ENCODE measurements at regions not wholly inside any gene's neighbourhood (a gene's known extent, or its start where the extent isn't known, plus 50 kb on each side); places are given as distances from the start of the nearest gene placed in this dataset.

- DNase-seq (ENCODE audit: low read depth in 4 of 4, low spot score in 3 of 4), result no peak
Observed at GRCh38 chr20:63101781-63102720, 95.3 kb upstream of the BHLHE23 start.

GRCh38 chr20:63100926-63101699 lies 94.3 kb upstream of the BHLHE23 start:
- DNase-seq (ENCODE audit: low read depth in 4 of 4, low spot score in 3 of 4), result no peak

GRCh38 chr20:63100174-63100925 lies 93.6 kb upstream of the BHLHE23 start:
- no peak for DNase-seq (ENCODE audit: low read depth in 4 of 4, low spot score in 3 of 4)

- no peak for DNase-seq (ENCODE audit: low read depth in 4 of 4, low spot score in 3 of 4)
Observed at GRCh38 chr20:63099456-63100173, 92.9 kb upstream of the BHLHE23 start.

- DNase-seq (ENCODE audit: low read depth in 4 of 4, low spot score in 3 of 4), result no peak
Observed at GRCh38 chr20:63098195-63098810, 91.5 kb upstream of the BHLHE23 start.

GRCh38 chr20:63097336-63097831 lies 90.6 kb upstream of the BHLHE23 start:
- DNase-seq (ENCODE audit: low read depth in 4 of 4, low spot score in 3 of 4), result no peak

- DNase-seq (ENCODE audit: low read depth in 4 of 4, low spot score in 3 of 4), result no peak
Observed at GRCh38 chr20:63096681-63097335, 90.0 kb upstream of the BHLHE23 start.

- no peak for DNase-seq (ENCODE audit: low read depth in 4 of 4, low spot score in 3 of 4)
Observed at GRCh38 chr20:63095718-63096654, 89.2 kb upstream of the BHLHE23 start.

GRCh38 chr20:63094767-63095499 lies 88.2 kb upstream of the BHLHE23 start:
- no peak for DNase-seq (ENCODE audit: low read depth in 4 of 4, low spot score in 3 of 4)

GRCh38 chr20:63093966-63094766 lies 87.4 kb upstream of the BHLHE23 start:
- no peak for DNase-seq (ENCODE audit: low read depth in 4 of 4, low spot score in 3 of 4)

GRCh38 chr20:63092660-63093215 lies 86.0 kb upstream of the BHLHE23 start:
- no peak for DNase-seq (ENCODE audit: low read depth in 4 of 4, low spot score in 3 of 4)

- no peak for DNase-seq (ENCODE audit: low read depth in 4 of 4, low spot score in 3 of 4)
Observed at GRCh38 chr20:63091901-63092659, 85.3 kb upstream of the BHLHE23 start.

- DNase-seq (ENCODE audit: low read depth in 4 of 4, low spot score in 3 of 4), result no peak
Observed at GRCh38 chr20:63090682-63091571, 84.2 kb upstream of the BHLHE23 start.

GRCh38 chr20:63090052-63090451 lies 83.3 kb upstream of the BHLHE23 start:
- DNase-seq (ENCODE audit: low read depth in 4 of 4, low spot score in 3 of 4), result no peak
